Tibial nerve (tissue), 4 donors: ENCODE measurements at regions not wholly inside any gene's neighbourhood (a gene's known extent, or its start where the extent isn't known, plus 50 kb on each side); places are given as distances from the start of the nearest gene placed in this dataset.

Experiments used
- DNase-seq, 2 donors: peaks; one replicate each; pipeline ENCODE4 v3.0.0-alpha.2; 2019; ENCODE audit warnings: low spot score in 2 of 2
- H3K27ac ChIP-seq, 4 donors: fragments of 200-600 bp; sonication (generic) in 3 of 4; one replicate each; pipeline ENCODE4 v1.5.1; 2017 to 2019; ENCODE audit warnings: mild to moderate bottlenecking in 1 of 4
- H3K27me3 ChIP-seq, 2 donors: fragments of 200-600 bp; sonication (generic) in 1 of 2; one replicate each; pipeline versions ENCODE4 v1.5.1 to v1.6.0; 2017 to 2019
- H3K36me3 ChIP-seq, 3 donors: fragments of 200-600 bp; sonication (generic); one replicate each; pipeline ENCODE4 v1.5.1; 2018 to 2019
- H3K4me1 ChIP-seq, 4 donors: fragments of 200-600 bp; sonication (generic) in 3 of 4; one replicate each; pipeline ENCODE4 v1.5.1; 2017 to 2019
- H3K4me3 ChIP-seq, 4 donors: fragments of 200-600 bp; sonication (generic) in 3 of 4; one replicate each; pipeline ENCODE4 v1.5.1; 2017 to 2019; ENCODE audit warnings: mild to moderate bottlenecking in 1 of 4, moderate library complexity in 1 of 4
- H3K9me3 ChIP-seq, 4 donors: fragments of 200-600 bp; sonication (generic) in 3 of 4; one replicate each; pipeline ENCODE4 v1.5.1; 2017 to 2019
- EP300 ChIP-seq, 2 donors: sonication (generic); formaldehyde crosslinking; IDR thresholded peaks; one replicate each; pipeline ENCODE4 v1.6.1; 2017; ENCODE audit warnings: antibody characterized with exemption in 2 of 2, mild to moderate bottlenecking in 1 of 2
- POLR2A ChIP-seq, 2 donors: fragments of 450-650 bp; IDR thresholded peaks; one replicate each; pipeline ENCODE4 v1.6.1; 2017; ENCODE audit warnings: antibody characterized with exemption in 2 of 2, mild to moderate bottlenecking in 2 of 2, moderate library complexity in 2 of 2
- WGBS, 2 donors: methylation state at CpG; one replicate each; pipeline ENCODE4 v1.1.5; 2018; 5-methylcytosine and 5-hydroxymethylcytosine counted together
- TF ChIP-seq, protein P1 (sequence below), 5 experiments: fragments of 200-600 bp in 3 of 5; fragments of 450-650 bp in 2 of 5; sonication (generic) in 3 of 5; IDR thresholded peaks; one replicate each; pipeline ENCODE4 v1.5.1; 2016 to 2019; ENCODE audit warnings: antibody characterized with exemption in 5 of 5, mild to moderate bottlenecking in 3 of 5, moderate library complexity in 2 of 5

DNA sequence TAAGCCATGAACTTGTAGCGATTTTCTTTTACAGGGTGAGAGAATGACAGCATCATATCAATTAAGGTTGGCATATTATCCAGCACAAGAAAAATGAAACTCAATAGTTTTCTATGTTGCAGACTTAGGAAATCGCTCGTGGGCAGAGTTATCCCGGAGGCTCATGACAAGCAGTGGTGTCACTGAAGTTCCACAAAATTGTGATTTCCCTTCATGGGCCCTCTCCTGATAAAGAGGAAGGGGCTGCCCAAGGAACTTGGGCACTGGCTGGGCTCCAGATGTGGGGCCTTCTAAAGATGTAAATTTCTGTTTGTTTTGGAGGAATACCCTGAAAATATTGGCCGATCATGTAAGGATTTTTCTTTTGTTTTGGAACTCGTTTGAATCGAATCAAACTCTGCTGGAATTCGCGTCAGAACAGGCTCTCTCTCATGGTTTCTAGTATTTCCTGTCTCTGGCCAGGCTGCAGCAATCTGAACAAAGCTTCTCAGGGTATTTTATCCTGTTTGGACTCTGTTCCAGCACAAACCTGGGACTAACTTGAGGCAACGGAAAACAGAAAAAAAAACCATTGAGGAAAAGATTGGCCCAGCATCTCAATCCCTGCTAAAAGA, 340.6 kb upstream of the NRP1 start:
- H3K4me3 ChIP-seq, result peak overlapping the region in 1 of 4 donors; percentile 20
- WGBS, 2 donors, result 21 to 26% methylated on average over 10 of the region's 10 CpGs
- H3K4me1 ChIP-seq, result peaks cover 0 to 11% (median 0%) of the 10 kb centered on the region in 4 donors
- peak overlapping the region in 2 of 4 donors; percentile 67 to 68 for H3K27ac ChIP-seq
- no peaks in the 10 kb centered on the region for H3K36me3 ChIP-seq
- TF ChIP-seq, protein P1, sequence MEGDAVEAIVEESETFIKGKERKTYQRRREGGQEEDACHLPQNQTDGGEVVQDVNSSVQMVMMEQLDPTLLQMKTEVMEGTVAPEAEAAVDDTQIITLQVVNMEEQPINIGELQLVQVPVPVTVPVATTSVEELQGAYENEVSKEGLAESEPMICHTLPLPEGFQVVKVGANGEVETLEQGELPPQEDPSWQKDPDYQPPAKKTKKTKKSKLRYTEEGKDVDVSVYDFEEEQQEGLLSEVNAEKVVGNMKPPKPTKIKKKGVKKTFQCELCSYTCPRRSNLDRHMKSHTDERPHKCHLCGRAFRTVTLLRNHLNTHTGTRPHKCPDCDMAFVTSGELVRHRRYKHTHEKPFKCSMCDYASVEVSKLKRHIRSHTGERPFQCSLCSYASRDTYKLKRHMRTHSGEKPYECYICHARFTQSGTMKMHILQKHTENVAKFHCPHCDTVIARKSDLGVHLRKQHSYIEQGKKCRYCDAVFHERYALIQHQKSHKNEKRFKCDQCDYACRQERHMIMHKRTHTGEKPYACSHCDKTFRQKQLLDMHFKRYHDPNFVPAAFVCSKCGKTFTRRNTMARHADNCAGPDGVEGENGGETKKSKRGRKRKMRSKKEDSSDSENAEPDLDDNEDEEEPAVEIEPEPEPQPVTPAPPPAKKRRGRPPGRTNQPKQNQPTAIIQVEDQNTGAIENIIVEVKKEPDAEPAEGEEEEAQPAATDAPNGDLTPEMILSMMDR (IDR thresholded peaks at IDR 0.05), result no peak
- no peak for TF ChIP-seq POLR2A (IDR thresholded peaks at IDR 0.05)
- TF ChIP-seq EP300 (IDR thresholded peaks at IDR 0.05), result no peak
- DNase-seq, result no peak
- no peaks in the 10 kb centered on the region for H3K27me3 ChIP-seq
- H3K9me3 ChIP-seq, result no peaks in the 10 kb centered on the region

GRCh38 chr10:33674491-33674890, 340.0 kb upstream of the NRP1 start:
- Histone ChIP-seq H3K9me3 (no peaks in the 10 kb centered on the region), H3K4me1 (peaks cover 0 to 11% (median 0%) of the 10 kb centered on the region in 4 donors), H3K27me3 (no peaks in the 10 kb centered on the region), H3K36me3 (no peaks in the 10 kb centered on the region), H3K27ac (peak overlapping the region in 1 of 4 donors; percentile 68), H3K4me3 (no peak overlapping the region)
- TF ChIP-seq EP300 (IDR thresholded peaks at IDR 0.05) (no peak), POLR2A (IDR thresholded peaks at IDR 0.05) (no peak)
- TF ChIP-seq, protein P1 (IDR thresholded peaks at IDR 0.05), result no peak
- 84 to 85% methylated on average over 2 of the region's 2 CpGs for WGBS, 2 donors
- no peak for DNase-seq

GRCh38 chr10:33673839-33674415, 339.5 kb upstream of the NRP1 start:
- H3K4me1 ChIP-seq, result peaks cover 0 to 11% (median 0%) of the 10 kb centered on the region in 4 donors
- whole genome bisulfite sequencing, 2 donors, result 86 to 87% methylated on average over 3 of the region's 3 CpGs
- no peaks in the 10 kb centered on the region for H3K27me3 ChIP-seq
- no peak overlapping the region for H3K27ac ChIP-seq
- no peaks in the 10 kb centered on the region for H3K9me3 ChIP-seq
- TF ChIP-seq EP300 (IDR thresholded peaks at IDR 0.05) (no peak), POLR2A (IDR thresholded peaks at IDR 0.05) (no peak)
- TF ChIP-seq, protein P1 (IDR thresholded peaks at IDR 0.05), result no peak
- no peak overlapping the region for H3K4me3 ChIP-seq
- no peak for DNase-seq
- H3K36me3 ChIP-seq, result no peaks in the 10 kb centered on the region

- H3K27ac ChIP-seq, result no peak overlapping the region
- WGBS, 2 donors, result 92 to 97% methylated on average over 5 of the region's 5 CpGs
- H3K4me1 ChIP-seq, result peaks cover 0 to 4% (median 2%) of the 10 kb centered on the region in 4 donors
- peaks cover 0 to under 1% (median 0%) of the 10 kb centered on the region in 4 donors for H3K9me3 ChIP-seq
- no peaks in the 10 kb centered on the region for H3K27me3 ChIP-seq
- DNase-seq, result no peak
- TF ChIP-seq EP300 (IDR thresholded peaks at IDR 0.05) (no peak), POLR2A (IDR thresholded peaks at IDR 0.05) (no peak)
- TF ChIP-seq, protein P1 (IDR thresholded peaks at IDR 0.05), result no peak
- H3K36me3 ChIP-seq, result no peaks in the 10 kb centered on the region
- H3K4me3 ChIP-seq, result no peak overlapping the region
Measured at GRCh38 chr10:33669904-33670303, 335.4 kb upstream of the NRP1 start.

GRCh38 chr10:33666686-33667480, 332.4 kb upstream of the NRP1 start:
- DNase-seq, result no peak
- Histone ChIP-seq H3K4me3 (no peak overlapping the region), H3K27ac (no peak overlapping the region), H3K36me3 (no peaks in the 10 kb centered on the region), H3K9me3 (peaks cover 0 to 7% (median 0%) of the 10 kb centered on the region in 4 donors), H3K27me3 (no peaks in the 10 kb centered on the region), H3K4me1 (peaks cover 0 to 13% (median 2%) of the 10 kb centered on the region in 4 donors)
- TF ChIP-seq EP300 (IDR thresholded peaks at IDR 0.05) (no peak), POLR2A (IDR thresholded peaks at IDR 0.05) (no peak)
- TF ChIP-seq, protein P1 (IDR thresholded peaks at IDR 0.05), result no peak
- WGBS, 2 donors, result 57 to 61% methylated on average over 5 of the region's 5 CpGs
